ENCODE measurements at regions not wholly inside any gene's neighbourhood (a gene's known extent, or its start where the extent isn't known, plus 50 kb on each side); places are given as distances from the start of the nearest gene placed in this dataset.

GRCh38 chr3:88440701-88441100 is 290.9 kb downstream of the C3orf38 start:
- H3K27me3 ChIP-seq = no peaks in the 10 kb centered on the region
- TF ChIP-seq CTCF (IDR thresholded peaks at IDR 0.05) = no peak
- no peaks in the 10 kb centered on the region for H3K4me1 ChIP-seq
- H3K4me3 ChIP-seq = no peak overlapping the region
- H3K9me3 ChIP-seq = no peaks in the 10 kb centered on the region
- intact Hi-C loops (cut with DNase I; ENCODE audit: low total_unique reads) = no loop called here
- H3K36me3 ChIP-seq = no peaks in the 10 kb centered on the region
- no peak overlapping the region for H3K27ac ChIP-seq
- DNase-seq = no peak

GRCh38 chr3:88443066-88443465 is 293.3 kb downstream of the C3orf38 start:
- Histone ChIP-seq H3K4me3 (no peak overlapping the region), H3K27me3 (no peaks in the 10 kb centered on the region), H3K9me3 (no peaks in the 10 kb centered on the region), H3K4me1 (no peaks in the 10 kb centered on the region), H3K27ac (no peak overlapping the region), H3K36me3 (no peaks in the 10 kb centered on the region)
- no peak for TF ChIP-seq CTCF (IDR thresholded peaks at IDR 0.05)
- intact Hi-C loops (cut with DNase I; ENCODE audit: low total_unique reads) = no loop called here
- no peak for DNase-seq

GRCh38 chr3:88444251-88444650 is 294.5 kb downstream of the C3orf38 start:
- Histone ChIP-seq H3K27me3 (no peaks in the 10 kb centered on the region), H3K36me3 (no peaks in the 10 kb centered on the region), H3K4me3 (no peak overlapping the region), H3K27ac (no peak overlapping the region), H3K9me3 (no peaks in the 10 kb centered on the region), H3K4me1 (no peaks in the 10 kb centered on the region)
- TF ChIP-seq CTCF (IDR thresholded peaks at IDR 0.05) = no peak
- intact Hi-C loops (cut with DNase I; ENCODE audit: low total_unique reads) = no loop called here
- no peak for DNase-seq

GRCh38 chr3:88452228-88452627 is 302.5 kb downstream of the C3orf38 start:
- DNase-seq = no peak
- intact Hi-C loops (cut with DNase I; ENCODE audit: low total_unique reads) = no loop called here
- TF ChIP-seq CTCF (IDR thresholded peaks at IDR 0.05) = no peak

GRCh38 chr3:88460369-88460768 is 310.6 kb downstream of the C3orf38 start:
- no peaks in the 10 kb centered on the region for H3K9me3 ChIP-seq
- no peak for DNase-seq
- H3K27ac ChIP-seq = no peak overlapping the region
- no peaks in the 10 kb centered on the region for H3K4me1 ChIP-seq
- no peak overlapping the region for H3K4me3 ChIP-seq
- intact Hi-C loops (cut with DNase I; ENCODE audit: low total_unique reads) = no loop called here
- H3K27me3 ChIP-seq = no peaks in the 10 kb centered on the region
- no peaks in the 10 kb centered on the region for H3K36me3 ChIP-seq
- TF ChIP-seq CTCF (IDR thresholded peaks at IDR 0.05) = no peak

More at GRCh38 chr3:88452228-88452627, 302.5 kb downstream of the C3orf38 start:
- no peak overlapping the region for H3K4me3 ChIP-seq
- H3K4me1 ChIP-seq = no peaks in the 10 kb centered on the region
- H3K36me3 ChIP-seq = no peaks in the 10 kb centered on the region
- H3K9me3 ChIP-seq = no peaks in the 10 kb centered on the region
- H3K27ac ChIP-seq = no peak overlapping the region
- no peaks in the 10 kb centered on the region for H3K27me3 ChIP-seq

GRCh38 chr3:88462230-88462629 is 312.5 kb downstream of the C3orf38 start:
- intact Hi-C loops (cut with DNase I; ENCODE audit: low total_unique reads) = no loop called here
- no peak for DNase-seq
- H3K27me3 ChIP-seq = no peaks in the 10 kb centered on the region

More at GRCh38 chr3:88462230-88462629, 312.5 kb downstream of the C3orf38 start:
- H3K4me1 ChIP-seq = no peaks in the 10 kb centered on the region
- TF ChIP-seq CTCF (IDR thresholded peaks at IDR 0.05) = no peak
- H3K27ac ChIP-seq = no peak overlapping the region
- no peak overlapping the region for H3K4me3 ChIP-seq
- no peaks in the 10 kb centered on the region for H3K36me3 ChIP-seq
- no peaks in the 10 kb centered on the region for H3K9me3 ChIP-seq
